NT2/D1 (cell line): ENCODE measurements at regions not wholly inside any gene's neighbourhood (a gene's known extent, or its start where the extent isn't known, plus 50 kb on each side); places are given as distances from the start of the nearest gene placed in this dataset.

Experiments
- DNase-seq: peaks from one replicate; pipeline ENCODE4 v3.0.0-alpha.2; 2011; ENCODE audit warnings: low read depth, low spot score
- H3K27me3 ChIP-seq: 2 replicates; pipeline ENCODE4 v1.6.0; 2011; ENCODE audit warnings: mild to moderate bottlenecking; ENCODE audit not compliant: insufficient read length, insufficient read depth
- H3K36me3 ChIP-seq: 2 replicates; pipeline ENCODE4 v1.6.1; 2011; ENCODE audit warnings: mild to moderate bottlenecking, low read length, mixed read lengths; ENCODE audit not compliant: insufficient read depth, insufficient read length
- H3K4me1 ChIP-seq: 2 replicates; pipeline ENCODE4 v1.5.1; 2011; ENCODE audit not compliant: insufficient read depth, insufficient read length
- H3K4me3 ChIP-seq: 2 replicates; pipeline ENCODE4 v1.5.1; 2011; ENCODE audit warnings: low read depth; ENCODE audit not compliant: insufficient read length
- H3K9ac ChIP-seq: 2 replicates; pipeline ENCODE4 v1.6.0; 2011; ENCODE audit warnings: low read depth; ENCODE audit not compliant: insufficient read length
- H3K9me3 ChIP-seq: 2 replicates; pipeline ENCODE4 v1.5.1; 2011; ENCODE audit warnings: mild to moderate bottlenecking, low read length; ENCODE audit not compliant: insufficient read depth
- SUZ12 ChIP-seq: IDR thresholded peaks from 2 replicates; pipeline ENCODE4 v1.6.1; 2011; ENCODE audit not compliant: insufficient read length, insufficient read depth; ENCODE audit errors: extremely low read depth
- YY1 ChIP-seq: IDR thresholded peaks from 2 replicates; pipeline ENCODE4 v1.6.1; 2011; ENCODE audit not compliant: insufficient read length, insufficient read depth
- ZNF274 ChIP-seq: IDR thresholded peaks from 2 replicates; pipeline ENCODE4 v1.6.1; 2011; ENCODE audit warnings: mild to moderate bottlenecking, low read depth, low read length

- Histone ChIP-seq H3K27me3 (no peaks in the 10 kb centered on the region), H3K9ac (no peak overlapping the region), H3K4me1 (peaks cover 7% of the 10 kb centered on the region), H3K36me3 (no peaks in the 10 kb centered on the region), H3K9me3 (no peaks in the 10 kb centered on the region), H3K4me3 (no peak overlapping the region)
- no peak for TF ChIP-seq ZNF274
- TF ChIP-seq SUZ12, result no peak
- no peak for TF ChIP-seq YY1
- DNase-seq, result no peak
Measured at GRCh38 chr6:14966096-14966905, 279.6 kb upstream of the JARID2 start.

GRCh38 chr6:14966906-14967711 is 278.8 kb upstream of the JARID2 start:
- no peaks in the 10 kb centered on the region for H3K9me3 ChIP-seq
- no peak for DNase-seq
- no peak overlapping the region for H3K9ac ChIP-seq
- no peak for TF ChIP-seq SUZ12
- no peaks in the 10 kb centered on the region for H3K36me3 ChIP-seq
- H3K4me1 ChIP-seq, result peaks cover 7% of the 10 kb centered on the region
- H3K27me3 ChIP-seq, result no peaks in the 10 kb centered on the region
- no peak overlapping the region for H3K4me3 ChIP-seq

- H3K9me3 ChIP-seq, result no peaks in the 10 kb centered on the region
- no peaks in the 10 kb centered on the region for H3K27me3 ChIP-seq
- H3K4me3 ChIP-seq, result no peak overlapping the region
- no peak overlapping the region for H3K9ac ChIP-seq
- TF ChIP-seq YY1, result no peak
- TF ChIP-seq ZNF274, result no peak
- DNase-seq, result no peak
- H3K4me1 ChIP-seq, result peaks cover 7% of the 10 kb centered on the region
- no peaks in the 10 kb centered on the region for H3K36me3 ChIP-seq
Measured at GRCh38 chr6:14968056-14968637, 277.7 kb upstream of the JARID2 start.

GRCh38 chr6:14969126-14969525 is 276.7 kb upstream of the JARID2 start:
- no peak overlapping the region for H3K4me3 ChIP-seq

GRCh38 chr6:14972379-14973067 is 273.3 kb upstream of the JARID2 start:
- no peak for TF ChIP-seq ZNF274
- no peak for TF ChIP-seq SUZ12
- no peak for TF ChIP-seq YY1
- Histone ChIP-seq H3K9me3 (no peaks in the 10 kb centered on the region), H3K36me3 (no peaks in the 10 kb centered on the region), H3K27me3 (no peaks in the 10 kb centered on the region), H3K9ac (no peak overlapping the region), H3K4me1 (peaks cover 4% of the 10 kb centered on the region), H3K4me3 (no peak overlapping the region)
- no peak for DNase-seq

More at GRCh38 chr6:14969126-14969525, 276.7 kb upstream of the JARID2 start:
- no peaks in the 10 kb centered on the region for H3K36me3 ChIP-seq
- H3K9me3 ChIP-seq, result no peaks in the 10 kb centered on the region
- peaks cover 7% of the 10 kb centered on the region for H3K4me1 ChIP-seq
- no peaks in the 10 kb centered on the region for H3K27me3 ChIP-seq
- no peak for DNase-seq
- TF ChIP-seq ZNF274, result no peak
- TF ChIP-seq YY1, result no peak
- TF ChIP-seq SUZ12, result no peak
- H3K9ac ChIP-seq, result no peak overlapping the region

- Histone ChIP-seq H3K9me3 (no peaks in the 10 kb centered on the region), H3K27me3 (no peaks in the 10 kb centered on the region), H3K4me3 (no peak overlapping the region), H3K4me1 (no peaks in the 10 kb centered on the region), H3K9ac (no peak overlapping the region), H3K36me3 (no peaks in the 10 kb centered on the region)
- DNase-seq, result no peak
- TF ChIP-seq SUZ12 (no peak), ZNF274 (no peak), YY1 (no peak)
Measured at GRCh38 chr6:14974372-14974771, 271.5 kb upstream of the JARID2 start.

GRCh38 chr6:14974792-14975470 is 270.9 kb upstream of the JARID2 start:
- H3K9ac ChIP-seq, result no peak overlapping the region
- H3K4me1 ChIP-seq, result no peaks in the 10 kb centered on the region
- H3K27me3 ChIP-seq, result no peaks in the 10 kb centered on the region
- no peaks in the 10 kb centered on the region for H3K36me3 ChIP-seq
- no peak for TF ChIP-seq YY1
- no peak for TF ChIP-seq ZNF274
- no peak for TF ChIP-seq SUZ12
- no peak for DNase-seq
- no peaks in the 10 kb centered on the region for H3K9me3 ChIP-seq
- no peak overlapping the region for H3K4me3 ChIP-seq
